ENCODE measurements at regions not wholly inside any gene's neighbourhood (a gene's known extent, or its start where the extent isn't known, plus 50 kb on each side); places are given as distances from the start of the nearest gene placed in this dataset.

DNA sequence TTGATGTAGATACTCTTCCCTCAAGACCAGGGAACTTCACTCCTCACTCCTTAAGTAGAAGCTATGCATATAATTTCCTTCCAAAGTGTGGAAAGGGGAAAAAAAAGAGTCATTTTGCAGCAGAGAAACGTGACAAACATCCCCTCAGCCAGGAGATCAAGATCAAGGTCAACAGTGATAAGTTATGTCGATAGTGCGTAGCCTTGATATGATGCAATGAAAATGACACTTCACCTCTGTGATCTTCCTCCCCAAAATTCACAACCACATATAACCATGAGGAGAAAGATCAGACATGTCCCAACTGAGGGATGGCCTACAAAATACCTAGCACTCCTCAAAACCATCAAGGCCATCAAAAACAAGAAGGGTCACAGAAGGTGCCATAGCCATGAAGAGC lies 160.4 kb upstream of the MYLIP start:
- POLR2A ChIA-PET: no interaction called here
- Histone ChIP-seq H3K4me3 (replicated peaks in 1 of 2; ENCODE audit: low read depth in 1 of 2, low read length in 2 of 2) (no peak overlapping the region), H3K9ac (ENCODE audit: low read length) (no peak overlapping the region), H3K9me2 (ENCODE audit: insufficient read depth) (no peaks in the 10 kb centered on the region), H4K20me1 (ENCODE audit: insufficient read depth) (no peaks in the 10 kb centered on the region), H3K4me1 (ENCODE audit: control insufficient read depth in 1 of 2, insufficient read depth in 2 of 2, low read length in 2 of 2) (no peaks in the 10 kb centered on the region), H3K79me2 (ENCODE audit: insufficient read depth, low read length) (no peaks in the 10 kb centered on the region), H3K27ac (ENCODE audit: low read depth, low read length) (no peak overlapping the region), H3K9me3 (ENCODE audit: control insufficient read depth in 1 of 2, insufficient read depth in 1 of 2, low read depth in 1 of 2, low read length in 2 of 2) (no peaks in the 10 kb centered on the region), H3K36me3 (ENCODE audit: control insufficient read depth in 1 of 2, insufficient read depth in 2 of 2, low read length in 2 of 2) (no peaks in the 10 kb centered on the region), H3K27me3 (ENCODE audit: insufficient read depth, low read length) (no peaks in the 10 kb centered on the region), H2AFZ (ENCODE audit: low read depth, low read length, poor library complexity, severe bottlenecking) (no peak overlapping the region), H3K4me2 (ENCODE audit: low read length) (no peak overlapping the region)
- no TSS peak for BruUV-seq (replicated peaks)
- ATAC-seq (no peak), DNase-seq (ENCODE audit: low read depth, low spot score) (no peak)
- CTCF ChIA-PET: no interaction called here
- RAD21 ChIA-PET (ENCODE audit: low non-redundant PET in 1 of 2, low total read pairs in 2 of 2, uncharacterized antibody in 2 of 2, unreplicated experiment in 2 of 2): no interaction called here
- intact Hi-C loops (cut with micrococcal nuclease): no loop called here
- no peak for TF ChIP-seq RAD21 (IDR thresholded peaks at IDR 0.05; ENCODE audit: low read depth)
- no peak for TF ChIP-seq CEBPB (IDR thresholded peaks at IDR 0.05; ENCODE audit: low read depth)
- no peak for TF ChIP-seq TCF7L2 (IDR thresholded peaks at IDR 0.05; ENCODE audit: borderline replicate concordance, extremely low read depth, insufficient read depth, insufficient read length)
- TF ChIP-seq, protein P1, sequence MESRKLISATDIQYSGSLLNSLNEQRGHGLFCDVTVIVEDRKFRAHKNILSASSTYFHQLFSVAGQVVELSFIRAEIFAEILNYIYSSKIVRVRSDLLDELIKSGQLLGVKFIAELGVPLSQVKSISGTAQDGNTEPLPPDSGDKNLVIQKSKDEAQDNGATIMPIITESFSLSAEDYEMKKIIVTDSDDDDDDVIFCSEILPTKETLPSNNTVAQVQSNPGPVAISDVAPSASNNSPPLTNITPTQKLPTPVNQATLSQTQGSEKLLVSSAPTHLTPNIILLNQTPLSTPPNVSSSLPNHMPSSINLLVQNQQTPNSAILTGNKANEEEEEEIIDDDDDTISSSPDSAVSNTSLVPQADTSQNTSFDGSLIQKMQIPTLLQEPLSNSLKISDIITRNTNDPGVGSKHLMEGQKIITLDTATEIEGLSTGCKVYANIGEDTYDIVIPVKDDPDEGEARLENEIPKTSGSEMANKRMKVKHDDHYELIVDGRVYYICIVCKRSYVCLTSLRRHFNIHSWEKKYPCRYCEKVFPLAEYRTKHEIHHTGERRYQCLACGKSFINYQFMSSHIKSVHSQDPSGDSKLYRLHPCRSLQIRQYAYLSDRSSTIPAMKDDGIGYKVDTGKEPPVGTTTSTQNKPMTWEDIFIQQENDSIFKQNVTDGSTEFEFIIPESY (IDR thresholded peaks at IDR 0.05; ENCODE audit: extremely low read depth, insufficient replicate concordance, low read length): no peak
- no peak for TF ChIP-seq FOSL1 (IDR thresholded peaks at IDR 0.05; ENCODE audit: low read depth)
- no peak for TF ChIP-seq SIN3A (IDR thresholded peaks at IDR 0.05; ENCODE audit: low read depth)
- no peak for TF ChIP-seq ZNF274 (IDR thresholded peaks at IDR 0.05; ENCODE audit: low read depth, low read length)
- no peak for TF ChIP-seq ELF1 (IDR thresholded peaks at IDR 0.05; ENCODE audit: borderline replicate concordance, low read depth)
- TF ChIP-seq YY1 (IDR thresholded peaks at IDR 0.05; ENCODE audit: extremely low read depth, insufficient replicate concordance, low read depth, low read length): no peak
- TF ChIP-seq SP1 (IDR thresholded peaks at IDR 0.05; ENCODE audit: low read depth): no peak
- no peak for TF ChIP-seq CBX3 (IDR thresholded peaks at IDR 0.05; ENCODE audit: low read depth)
